ENCODE measurements at regions not wholly inside any gene's neighbourhood (a gene's known extent, or its start where the extent isn't known, plus 50 kb on each side); places are given as distances from the start of the nearest gene placed in this dataset.
"Not testable (repeated sequence)": the region's sequence is repeated elsewhere in the genome, so short reads cannot be mapped to it uniquely, and the experiment has no call there.

DNA sequence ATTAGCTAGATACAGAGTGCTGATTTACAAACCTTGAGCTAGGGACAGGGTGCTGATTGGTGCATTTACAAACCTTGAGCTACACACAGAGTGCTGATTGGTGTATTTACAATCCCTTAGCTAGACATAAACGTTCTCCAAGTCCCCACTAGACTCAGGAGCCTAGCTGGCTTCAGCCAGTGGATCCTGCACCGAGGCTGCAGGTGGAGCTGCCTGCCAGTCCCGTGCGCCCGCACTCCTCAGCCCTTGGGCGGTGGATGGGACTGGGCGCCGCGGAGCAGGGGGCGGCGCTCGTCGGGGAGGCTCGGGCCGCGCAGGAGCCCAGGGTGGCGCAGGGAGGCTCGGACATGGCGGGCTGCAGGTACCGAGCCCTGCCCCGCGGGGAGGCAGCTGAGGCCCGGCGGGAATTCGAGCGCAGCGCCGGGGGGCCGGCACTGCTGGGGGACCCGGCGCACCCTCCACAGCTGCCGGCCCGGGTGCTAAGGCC lies 157.7 kb downstream of the BRD1 start:
- peaks cover 19% of the 10 kb centered on the region in 2 donors for H3K27me3 ChIP-seq (ENCODE audit: control insufficient read depth in 1 of 2, insufficient read depth in 2 of 2, low read length in 2 of 2)
- not testable (repeated sequence) for H3K4me1 ChIP-seq (ENCODE audit: control insufficient read depth in 1 of 2, insufficient read depth in 2 of 2, low read length in 2 of 2); H3K4me3 ChIP-seq (ENCODE audit: low read depth in 1 of 2, low read length in 2 of 2); H3K36me3 ChIP-seq (ENCODE audit: control insufficient read depth in 1 of 2, insufficient read depth in 2 of 2, low read length in 2 of 2); H3K9me3 ChIP-seq (ENCODE audit: control insufficient read depth in 1 of 2, low read length in 2 of 2); H3K27ac ChIP-seq (ENCODE audit: low read depth, low read length); H3K9ac ChIP-seq (ENCODE audit: low read depth in 1 of 2, low read length in 2 of 2)

DNA sequence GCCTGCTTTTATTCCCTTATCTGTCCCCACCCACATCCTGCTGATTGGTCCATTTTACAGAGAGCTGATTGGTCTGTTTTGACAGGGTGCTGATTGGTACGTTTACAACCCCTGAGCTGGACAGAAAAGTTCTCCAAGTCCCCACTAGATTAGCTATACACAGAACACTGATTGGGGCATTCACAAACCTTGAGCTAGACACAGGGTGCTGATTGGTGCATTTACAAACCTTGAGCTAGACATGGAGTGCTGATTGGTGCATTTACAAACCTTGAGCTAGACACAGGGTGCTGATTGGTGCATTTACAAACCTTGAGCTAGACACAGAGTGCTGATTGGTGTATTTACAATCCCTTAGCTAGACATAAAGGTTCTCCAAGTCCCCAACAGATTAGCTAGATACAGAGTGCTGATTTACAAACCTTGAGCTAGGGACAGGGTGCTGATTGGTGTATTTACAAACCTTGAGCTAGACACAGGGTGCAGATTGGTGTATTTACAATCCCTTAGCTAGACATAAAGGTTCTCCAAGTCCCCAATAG lies 158.2 kb downstream of the BRD1 start:
- H3K27me3 ChIP-seq (ENCODE audit: control insufficient read depth in 1 of 2, insufficient read depth in 2 of 2, low read length in 2 of 2) = peaks cover 19% of the 10 kb centered on the region in 2 donors
- H3K4me1 ChIP-seq (ENCODE audit: control insufficient read depth in 1 of 2, insufficient read depth in 2 of 2, low read length in 2 of 2); H3K9me3 ChIP-seq (ENCODE audit: control insufficient read depth in 1 of 2, low read length in 2 of 2); H3K4me3 ChIP-seq (ENCODE audit: low read depth in 1 of 2, low read length in 2 of 2); H3K27ac ChIP-seq (ENCODE audit: low read depth, low read length); H3K36me3 ChIP-seq (ENCODE audit: control insufficient read depth in 1 of 2, insufficient read depth in 2 of 2, low read length in 2 of 2); H3K9ac ChIP-seq (ENCODE audit: low read depth in 1 of 2, low read length in 2 of 2): not testable (repeated sequence)

- H3K9ac ChIP-seq (ENCODE audit: low read depth in 1 of 2, low read length in 2 of 2) = no peak overlapping the region
- H3K27ac ChIP-seq (ENCODE audit: low read depth, low read length) = no peak overlapping the region
- H3K36me3 ChIP-seq (ENCODE audit: control insufficient read depth in 1 of 2, insufficient read depth in 2 of 2, low read length in 2 of 2) = no peaks in the 10 kb centered on the region
- peaks cover 19% of the 10 kb centered on the region in 2 donors for H3K27me3 ChIP-seq (ENCODE audit: control insufficient read depth in 1 of 2, insufficient read depth in 2 of 2, low read length in 2 of 2)
- H3K4me3 ChIP-seq (ENCODE audit: low read depth in 1 of 2, low read length in 2 of 2) = no peak overlapping the region
- H3K9me3 ChIP-seq (ENCODE audit: control insufficient read depth in 1 of 2, low read length in 2 of 2) = no peaks in the 10 kb centered on the region
- H3K4me1 ChIP-seq (ENCODE audit: control insufficient read depth in 1 of 2, insufficient read depth in 2 of 2, low read length in 2 of 2) = no peaks in the 10 kb centered on the region
Observed at GRCh38 chr22:49668402-49668801, 159.3 kb downstream of the BRD1 start.

GRCh38 chr22:49667236-49667635 lies 160.4 kb downstream of the BRD1 start:
- Histone ChIP-seq H3K36me3 (ENCODE audit: control insufficient read depth in 1 of 2, insufficient read depth in 2 of 2, low read length in 2 of 2) (no peaks in the 10 kb centered on the region), H3K4me3 (ENCODE audit: low read depth in 1 of 2, low read length in 2 of 2) (no peak overlapping the region), H3K9ac (ENCODE audit: low read depth in 1 of 2, low read length in 2 of 2) (no peak overlapping the region), H3K27me3 (ENCODE audit: control insufficient read depth in 1 of 2, insufficient read depth in 2 of 2, low read length in 2 of 2) (peaks cover 19% of the 10 kb centered on the region in 2 donors), H3K9me3 (ENCODE audit: control insufficient read depth in 1 of 2, low read length in 2 of 2) (no peaks in the 10 kb centered on the region), H3K4me1 (ENCODE audit: control insufficient read depth in 1 of 2, insufficient read depth in 2 of 2, low read length in 2 of 2) (no peaks in the 10 kb centered on the region), H3K27ac (ENCODE audit: low read depth, low read length) (no peak overlapping the region)

DNA sequence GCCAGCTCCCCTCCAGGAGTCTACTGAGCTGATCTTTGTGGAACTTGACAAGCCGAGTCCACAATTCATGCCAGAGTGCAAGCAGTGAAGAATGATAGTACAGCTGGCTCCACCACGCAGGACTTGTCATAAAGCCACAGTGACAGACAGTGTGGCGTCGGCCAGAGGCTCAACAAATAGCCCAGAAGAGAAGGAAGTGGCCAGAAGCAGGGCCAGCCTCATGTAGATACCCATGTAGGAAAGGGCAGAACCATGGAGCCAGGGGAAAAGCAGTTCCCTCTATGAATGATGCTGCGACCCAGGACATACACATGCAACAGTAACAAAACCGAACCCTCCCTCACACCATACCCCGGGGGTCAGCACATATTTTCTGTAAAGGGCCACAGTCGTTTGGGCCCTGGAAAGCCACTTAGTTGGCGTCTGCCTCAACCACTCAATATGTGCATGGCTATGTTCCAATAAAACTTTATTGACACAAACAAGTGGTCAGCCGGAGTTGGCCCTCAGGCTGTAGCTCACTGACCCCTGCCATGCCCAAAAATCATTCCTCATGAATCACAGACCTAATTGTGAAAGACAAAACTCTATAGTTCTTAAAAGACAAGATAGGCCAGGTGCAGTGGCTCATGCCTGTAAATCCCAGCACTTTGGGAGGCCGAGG lies 161.4 kb downstream of the BRD1 start:
- Histone ChIP-seq H3K4me1 (ENCODE audit: control insufficient read depth in 1 of 2, insufficient read depth in 2 of 2, low read length in 2 of 2) (no peaks in the 10 kb centered on the region), H3K36me3 (ENCODE audit: control insufficient read depth in 1 of 2, insufficient read depth in 2 of 2, low read length in 2 of 2) (no peaks in the 10 kb centered on the region), H3K4me3 (ENCODE audit: low read depth in 1 of 2, low read length in 2 of 2) (no peak overlapping the region), H3K9me3 (ENCODE audit: control insufficient read depth in 1 of 2, low read length in 2 of 2) (no peaks in the 10 kb centered on the region), H3K27me3 (ENCODE audit: control insufficient read depth in 1 of 2, insufficient read depth in 2 of 2, low read length in 2 of 2) (peaks cover 10 to 12% of the 10 kb centered on the region in 2 donors), H3K27ac (ENCODE audit: low read depth, low read length) (no peak overlapping the region), H3K9ac (ENCODE audit: low read depth in 1 of 2, low read length in 2 of 2) (no peak overlapping the region)

- no peak overlapping the region for H3K4me3 ChIP-seq (ENCODE audit: low read depth in 1 of 2, low read length in 2 of 2)
- no peaks in the 10 kb centered on the region for H3K36me3 ChIP-seq (ENCODE audit: control insufficient read depth in 1 of 2, insufficient read depth in 2 of 2, low read length in 2 of 2)
- H3K27ac ChIP-seq (ENCODE audit: low read depth, low read length) = no peak overlapping the region
- peaks cover 4 to 8% of the 10 kb centered on the region in 2 donors for H3K27me3 ChIP-seq (ENCODE audit: control insufficient read depth in 1 of 2, insufficient read depth in 2 of 2, low read length in 2 of 2)
- no peak overlapping the region for H3K9ac ChIP-seq (ENCODE audit: low read depth in 1 of 2, low read length in 2 of 2)
- H3K4me1 ChIP-seq (ENCODE audit: control insufficient read depth in 1 of 2, insufficient read depth in 2 of 2, low read length in 2 of 2) = no peaks in the 10 kb centered on the region
- no peaks in the 10 kb centered on the region for H3K9me3 ChIP-seq (ENCODE audit: control insufficient read depth in 1 of 2, low read length in 2 of 2)
Observed at GRCh38 chr22:49664891-49665290, 162.8 kb downstream of the BRD1 start.

GRCh38 chr22:49664371-49664881 lies 163.2 kb downstream of the BRD1 start:
- no peak overlapping the region for H3K27ac ChIP-seq (ENCODE audit: low read depth, low read length)
- H3K4me3 ChIP-seq (ENCODE audit: low read depth in 1 of 2, low read length in 2 of 2) = no peak overlapping the region
- H3K4me1 ChIP-seq (ENCODE audit: control insufficient read depth in 1 of 2, insufficient read depth in 2 of 2, low read length in 2 of 2) = no peaks in the 10 kb centered on the region
- H3K9ac ChIP-seq (ENCODE audit: low read depth in 1 of 2, low read length in 2 of 2) = no peak overlapping the region
- H3K9me3 ChIP-seq (ENCODE audit: control insufficient read depth in 1 of 2, low read length in 2 of 2) = no peaks in the 10 kb centered on the region
- peaks cover 4 to 8% of the 10 kb centered on the region in 2 donors for H3K27me3 ChIP-seq (ENCODE audit: control insufficient read depth in 1 of 2, insufficient read depth in 2 of 2, low read length in 2 of 2)
- H3K36me3 ChIP-seq (ENCODE audit: control insufficient read depth in 1 of 2, insufficient read depth in 2 of 2, low read length in 2 of 2) = no peaks in the 10 kb centered on the region

DNA sequence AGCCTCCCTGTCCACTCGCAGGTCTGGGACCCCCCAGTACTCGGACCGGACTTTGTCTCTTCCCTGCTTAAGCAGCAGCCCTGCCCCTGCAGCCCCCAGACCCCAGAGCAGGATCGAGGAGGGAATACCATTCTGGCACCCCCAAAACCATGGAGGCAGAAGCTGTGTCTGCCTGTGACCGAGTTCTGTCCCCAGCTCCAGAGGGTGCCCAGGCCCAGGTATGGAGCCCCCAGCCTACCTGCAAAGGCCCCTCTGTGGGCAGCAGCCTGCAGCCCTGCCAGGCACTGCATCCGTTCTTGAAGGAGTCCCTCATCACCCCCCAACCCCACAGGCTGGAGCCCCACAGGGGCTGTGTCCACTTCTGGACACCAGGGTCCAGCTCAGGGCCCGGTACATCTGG lies 163.8 kb downstream of the BRD1 start:
- Histone ChIP-seq H3K9me3 (ENCODE audit: control insufficient read depth in 1 of 2, low read length in 2 of 2) (no peaks in the 10 kb centered on the region), H3K36me3 (ENCODE audit: control insufficient read depth in 1 of 2, insufficient read depth in 2 of 2, low read length in 2 of 2) (no peaks in the 10 kb centered on the region), H3K9ac (ENCODE audit: low read depth in 1 of 2, low read length in 2 of 2) (no peak overlapping the region), H3K27me3 (ENCODE audit: control insufficient read depth in 1 of 2, insufficient read depth in 2 of 2, low read length in 2 of 2) (peaks cover 2% of the 10 kb centered on the region in 2 donors), H3K27ac (ENCODE audit: low read depth, low read length) (no peak overlapping the region), H3K4me1 (ENCODE audit: control insufficient read depth in 1 of 2, insufficient read depth in 2 of 2, low read length in 2 of 2) (no peaks in the 10 kb centered on the region), H3K4me3 (ENCODE audit: low read depth in 1 of 2, low read length in 2 of 2) (no peak overlapping the region)

- no peaks in the 10 kb centered on the region for H3K4me1 ChIP-seq (ENCODE audit: control insufficient read depth in 1 of 2, insufficient read depth in 2 of 2, low read length in 2 of 2)
- no peak overlapping the region for H3K4me3 ChIP-seq (ENCODE audit: low read depth in 1 of 2, low read length in 2 of 2)
- H3K27ac ChIP-seq (ENCODE audit: low read depth, low read length) = no peak overlapping the region
- H3K27me3 ChIP-seq (ENCODE audit: control insufficient read depth in 1 of 2, insufficient read depth in 2 of 2, low read length in 2 of 2) = no peaks in the 10 kb centered on the region
- no peaks in the 10 kb centered on the region for H3K9me3 ChIP-seq (ENCODE audit: control insufficient read depth in 1 of 2, low read length in 2 of 2)
- H3K36me3 ChIP-seq (ENCODE audit: control insufficient read depth in 1 of 2, insufficient read depth in 2 of 2, low read length in 2 of 2) = no peaks in the 10 kb centered on the region
- no peak overlapping the region for H3K9ac ChIP-seq (ENCODE audit: low read depth in 1 of 2, low read length in 2 of 2)
Observed at GRCh38 chr22:49663311-49663711, 164.4 kb downstream of the BRD1 start.

DNA sequence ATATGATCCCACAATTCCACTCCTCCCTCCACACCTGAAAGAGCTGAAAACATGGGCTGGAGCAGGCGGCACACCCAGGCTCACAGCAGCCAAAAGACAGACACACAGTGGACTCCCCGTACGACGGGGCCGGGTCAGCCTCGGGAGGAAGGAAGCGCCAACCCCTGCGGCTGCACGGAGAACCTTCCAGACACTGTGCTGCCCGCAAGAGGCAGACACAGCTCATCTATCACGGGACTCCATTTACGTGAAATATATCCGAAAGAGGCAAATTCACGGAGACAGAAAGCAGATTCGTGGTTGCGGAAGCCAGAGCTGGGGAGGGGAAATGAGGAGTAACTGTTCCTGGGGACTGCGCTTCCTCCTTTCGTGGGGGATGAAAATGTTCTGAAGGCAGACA lies 165.0 kb downstream of the BRD1 start:
- H3K27me3 ChIP-seq (ENCODE audit: control insufficient read depth in 1 of 2, insufficient read depth in 2 of 2, low read length in 2 of 2) = no peaks in the 10 kb centered on the region

More for the DNA sequence above, 165.0 kb downstream of the BRD1 start:
- H3K4me1 ChIP-seq (ENCODE audit: control insufficient read depth in 1 of 2, insufficient read depth in 2 of 2, low read length in 2 of 2) = no peaks in the 10 kb centered on the region
- no peak overlapping the region for H3K9ac ChIP-seq (ENCODE audit: low read depth in 1 of 2, low read length in 2 of 2)
- no peak overlapping the region for H3K4me3 ChIP-seq (ENCODE audit: low read depth in 1 of 2, low read length in 2 of 2)
- no peaks in the 10 kb centered on the region for H3K9me3 ChIP-seq (ENCODE audit: control insufficient read depth in 1 of 2, low read length in 2 of 2)
- H3K36me3 ChIP-seq (ENCODE audit: control insufficient read depth in 1 of 2, insufficient read depth in 2 of 2, low read length in 2 of 2) = no peaks in the 10 kb centered on the region
- H3K27ac ChIP-seq (ENCODE audit: low read depth, low read length) = no peak overlapping the region

All from duodenal mucosa (tissue), 2 donors.